Cardiac muscle cell (in vitro differentiated cells and primary cell): ENCODE measurements at regions not wholly inside any gene's neighbourhood (a gene's known extent, or its start where the extent isn't known, plus 50 kb on each side); places are given as distances from the start of the nearest gene placed in this dataset.

Experiments
- DNase-seq, 2 donors: peaks; one replicate each; pipeline versions ENCODE4 v3.0.0 to v3.0.0-alpha.2; 2010 to 2017; ENCODE audit warnings: low read depth in 1 of 2, low spot score in 1 of 2
- H3K27ac ChIP-seq: fragments of 200-600 bp; sonication (generic); 2 replicates; pipeline ENCODE4 v1.5.1; 2016
- H3K27me3 ChIP-seq: fragments of 200-600 bp; sonication (generic); 2 replicates; pipeline ENCODE4 v1.6.0; 2016; ENCODE audit warnings: control low read depth
- H3K36me3 ChIP-seq: fragments of 200-600 bp; sonication (generic); 2 replicates; pipeline ENCODE4 v1.5.1; 2016; ENCODE audit warnings: control low read depth
- H3K4me1 ChIP-seq: fragments of 200-600 bp; sonication (generic); 2 replicates; pipeline ENCODE4 v1.8.1; 2017; ENCODE audit warnings: low read depth, mild to moderate bottlenecking, mixed run types
- H3K4me3 ChIP-seq: fragments of 200-600 bp; sonication (generic); 2 replicates; pipeline ENCODE4 v1.5.1; 2016; ENCODE audit warnings: mild to moderate bottlenecking
- H3K9me3 ChIP-seq: fragments of 200-600 bp; sonication (generic); 2 replicates; pipeline ENCODE4 v1.5.1; 2017; ENCODE audit warnings: low read depth, mild to moderate bottlenecking, control low read depth
- CTCF ChIP-seq: IDR thresholded peaks from 2 replicates; pipeline ENCODE4 v1.5.1; 2012; ENCODE audit warnings: low read depth, mild to moderate bottlenecking, low read length

GRCh38 chr6:165096209-165096608 is 213.2 kb downstream of the C6orf118 start:
- Histone ChIP-seq H3K4me3 (no peak overlapping the region), H3K27me3 (no peaks in the 10 kb centered on the region), H3K9me3 (no peaks in the 10 kb centered on the region), H3K4me1 (no peaks in the 10 kb centered on the region), H3K36me3 (no peaks in the 10 kb centered on the region), H3K27ac (no peak overlapping the region)
- no peak for TF ChIP-seq CTCF
- DNase-seq = no peak

- no peaks in the 10 kb centered on the region for H3K4me1 ChIP-seq
- H3K36me3 ChIP-seq = no peaks in the 10 kb centered on the region
- H3K27me3 ChIP-seq = no peaks in the 10 kb centered on the region
- no peak for TF ChIP-seq CTCF
- H3K4me3 ChIP-seq = no peak overlapping the region
- H3K9me3 ChIP-seq = no peaks in the 10 kb centered on the region
- no peak for DNase-seq
- H3K27ac ChIP-seq = no peak overlapping the region
Observed at GRCh38 chr6:165092881-165093595, 216.4 kb downstream of the C6orf118 start.

- Histone ChIP-seq H3K27me3 (no peaks in the 10 kb centered on the region), H3K9me3 (no peaks in the 10 kb centered on the region), H3K27ac (no peak overlapping the region), H3K4me1 (no peaks in the 10 kb centered on the region), H3K36me3 (no peaks in the 10 kb centered on the region), H3K4me3 (no peak overlapping the region)
- no peak for TF ChIP-seq CTCF
- no peak for DNase-seq
Observed at GRCh38 chr6:165091121-165091785, 218.2 kb downstream of the C6orf118 start.

- no peak overlapping the region for H3K4me3 ChIP-seq
- no peak for TF ChIP-seq CTCF
- no peak overlapping the region for H3K27ac ChIP-seq
- H3K27me3 ChIP-seq = no peaks in the 10 kb centered on the region
- DNase-seq = no peak
- H3K4me1 ChIP-seq = no peaks in the 10 kb centered on the region
- no peaks in the 10 kb centered on the region for H3K9me3 ChIP-seq
- no peaks in the 10 kb centered on the region for H3K36me3 ChIP-seq
Observed at GRCh38 chr6:165090242-165090641, 219.2 kb downstream of the C6orf118 start.

GRCh38 chr6:165086814-165087213 is 222.6 kb downstream of the C6orf118 start:
- H3K4me3 ChIP-seq = no peak overlapping the region
- H3K27me3 ChIP-seq = no peaks in the 10 kb centered on the region
- DNase-seq = no peak
- H3K4me1 ChIP-seq = no peaks in the 10 kb centered on the region
- TF ChIP-seq CTCF = no peak
- H3K9me3 ChIP-seq = no peaks in the 10 kb centered on the region
- H3K27ac ChIP-seq = no peak overlapping the region
- H3K36me3 ChIP-seq = no peaks in the 10 kb centered on the region
